H1 (cell line): ENCODE measurements at regions not wholly inside any gene's neighbourhood (a gene's known extent, or its start where the extent isn't known, plus 50 kb on each side); places are given as distances from the start of the nearest gene placed in this dataset.

Experiments used
- CTCF ChIA-PET: fragments of 300-600 bp; sonication (Branson Sonifier 250); formaldehyde crosslinking; loops from one replicate; lab custom pipeline; 2021; ENCODE audit not compliant: partially characterized antibody; lab: Charles Lee
- POLR2A ChIA-PET: fragments of 300-600 bp; sonication (Branson Sonifier 250); formaldehyde crosslinking; loops from one replicate; lab custom pipeline; 2021; ENCODE audit warnings: inconsistent platforms; ENCODE audit not compliant: partially characterized antibody; lab: Charles Lee
- DNase-seq, 2 experiments: peaks; one replicate each; pipeline versions ENCODE4 v3.0.0 to v3.0.0-alpha.2; 2010 to 2022; ENCODE audit warnings: low spot score in 2 of 2, low read depth in 1 of 2, mixed read lengths in 1 of 2
- FAIRE-seq: peaks from 2 replicates; lab custom pipeline; 2011; peaks lifted over from hg19 to GRCh38; lab: Jason Lieb, UNC
- H2AFZ ChIP-seq: 2 replicates; pipeline ENCODE4 v1.8.1; 2012; ENCODE audit warnings: low read length, inconsistent platforms
- H2AK5ac ChIP-seq: 2 replicates; pipeline ENCODE4 v1.6.1; 2013; ENCODE audit warnings: low read depth, low read length
- H2BK120ac ChIP-seq: replicated peaks from 2 replicates; pipeline ENCODE3; 2013; ENCODE audit warnings: low read depth, low read length, inconsistent platforms
- H2BK12ac ChIP-seq: 2 replicates; pipeline ENCODE4 v1.6.1; 2013; ENCODE audit warnings: low read depth, low read length
- H2BK15ac ChIP-seq: 2 replicates; pipeline ENCODE4 v1.6.1; 2013; ENCODE audit warnings: low read length
- H2BK20ac ChIP-seq: 2 replicates; pipeline ENCODE4 v1.6.1; 2013; ENCODE audit warnings: low read length
- H2BK5ac ChIP-seq: 2 replicates; pipeline ENCODE4 v1.6.1; 2013; ENCODE audit warnings: low read depth, low read length
- H3K14ac ChIP-seq: 2 replicates; pipeline ENCODE4 v1.6.1; 2013; ENCODE audit warnings: inconsistent platforms; ENCODE audit not compliant: insufficient read length
- H3K18ac ChIP-seq: 2 replicates; pipeline ENCODE4 v1.6.1; 2013; ENCODE audit warnings: low read length; ENCODE audit errors: extremely low read depth
- H3K23ac ChIP-seq: 2 replicates; pipeline ENCODE4 v1.6.1; 2013; ENCODE audit warnings: inconsistent platforms; ENCODE audit not compliant: insufficient read length
- H3K23me2 ChIP-seq: 2 replicates; pipeline ENCODE4 v1.6.1; 2013; ENCODE audit warnings: low read depth, low read length
- H3K27ac ChIP-seq: 2 replicates; pipeline ENCODE4 v1.6.1; 2011; ENCODE audit warnings: low read depth, low read length, inconsistent platforms
- H3K27me3 ChIP-seq, 4 experiments: replicated peaks in 1 of 4; 1 replicate in 1 of 4; 2 replicates in 3 of 4; pipeline versions ENCODE4 v1.6.1 to v1.8.1; 2011 to 2013; ENCODE audit warnings: low read length in 3 of 4, mild to moderate bottlenecking in 3 of 4, inconsistent platforms in 2 of 4, mixed read lengths in 2 of 4, moderate library complexity in 1 of 4; ENCODE audit not compliant: control insufficient read depth in 3 of 4, insufficient read depth in 3 of 4; ENCODE audit errors: extremely low read depth in 1 of 4
- H3K36me3 ChIP-seq, 4 experiments: 2 replicates each; pipeline versions ENCODE4 v1.6.1 to v1.8.1; 2011 to 2013; ENCODE audit warnings: mild to moderate bottlenecking in 4 of 4, low read length in 3 of 4, moderate library complexity in 2 of 4, control low read depth in 1 of 4, inconsistent platforms in 1 of 4; ENCODE audit not compliant: insufficient read depth in 4 of 4, control insufficient read depth in 2 of 4
- H3K4ac ChIP-seq: replicated peaks from 2 replicates; pipeline ENCODE3; 2013; ENCODE audit warnings: low read length, low read depth, mixed read lengths, inconsistent platforms; ENCODE audit not compliant: insufficient read length
- H3K4me1 ChIP-seq, 4 experiments: replicated peaks in 1 of 4; 1 replicate in 1 of 4; 2 replicates in 3 of 4; pipeline versions ENCODE4 v1.6.1 to v1.8.1; 2011 to 2013; ENCODE audit warnings: low read length in 3 of 4, inconsistent platforms in 2 of 4, mixed read lengths in 1 of 4; ENCODE audit not compliant: insufficient read depth in 4 of 4, control insufficient read depth in 3 of 4
- H3K4me2 ChIP-seq, 2 experiments: 2 replicates each; pipeline versions ENCODE4 v1.6.1 to v1.8.1; 2011 to 2013; ENCODE audit warnings: low read depth in 2 of 2, low read length in 2 of 2, control low read depth in 1 of 2, inconsistent platforms in 1 of 2, mild to moderate bottlenecking in 1 of 2; ENCODE audit not compliant: insufficient read depth in 1 of 2
- H3K4me3 ChIP-seq, 4 experiments: fragments of 200-600, 300-600 bp in 1 of 4; sonication (generic), shearing (Covaris generic), sonication (Bioruptor Twin) in 1 of 4; 2 replicates each; pipeline versions ENCODE4 v1.5.1 to v1.8.1; 2011 to 2016; ENCODE audit warnings: low read length in 4 of 4, low read depth in 3 of 4, control low read depth in 2 of 4, inconsistent platforms in 2 of 4, mild to moderate bottlenecking in 2 of 4, mixed read lengths in 1 of 4, moderate library complexity in 1 of 4; ENCODE audit not compliant: insufficient read depth in 2 of 4; ENCODE audit errors: extremely low read depth in 1 of 4
- H3K56ac ChIP-seq: replicated peaks from 2 replicates; pipeline ENCODE3; 2013; ENCODE audit warnings: low read depth, mild to moderate bottlenecking, mixed read lengths, low read length, inconsistent platforms; ENCODE audit not compliant: insufficient read length
- H3K79me1 ChIP-seq: 2 replicates; pipeline ENCODE4 v1.6.1; 2013; ENCODE audit warnings: low read depth, low read length, control low read depth
- H3K79me2 ChIP-seq, 2 experiments: 2 replicates each; pipeline versions ENCODE4 v1.6.1 to v1.8.1; 2012 to 2013; ENCODE audit warnings: low read length in 2 of 2, mild to moderate bottlenecking in 2 of 2, inconsistent platforms in 1 of 2; ENCODE audit not compliant: insufficient read depth in 2 of 2, control insufficient read depth in 1 of 2
- H3K9ac ChIP-seq, 4 experiments: replicated peaks in 1 of 4; 1 replicate in 1 of 4; 2 replicates in 3 of 4; pipeline versions ENCODE4 v1.6.1 to v1.8.1; 2011 to 2013; ENCODE audit warnings: low read depth in 3 of 4, low read length in 3 of 4, control low read depth in 2 of 4, mild to moderate bottlenecking in 2 of 4, moderate library complexity in 2 of 4, inconsistent platforms in 1 of 4; ENCODE audit errors: extremely low read depth in 1 of 4
- H3K9me3 ChIP-seq, 2 experiments: 2 replicates each; pipeline versions ENCODE4 v1.6.1 to v1.8.1; 2012 to 2013; ENCODE audit warnings: mild to moderate bottlenecking in 2 of 2, moderate library complexity in 2 of 2, control low read depth in 1 of 2, inconsistent platforms in 1 of 2, low read depth in 1 of 2, low read length in 1 of 2, mixed read lengths in 1 of 2; ENCODE audit not compliant: insufficient read depth in 2 of 2
- H4K20me1 ChIP-seq, 2 experiments: replicated peaks in 1 of 2; 2 replicates each; pipeline versions ENCODE3 to v1.8.1; 2011 to 2013; ENCODE audit warnings: inconsistent platforms in 2 of 2, low read length in 2 of 2, mild to moderate bottlenecking in 1 of 2; ENCODE audit not compliant: insufficient read depth in 2 of 2, control insufficient read depth in 1 of 2
- H4K5ac ChIP-seq: 2 replicates; pipeline ENCODE4 v1.6.1; 2013; ENCODE audit warnings: low read length, low read depth, mixed read lengths, inconsistent platforms; ENCODE audit not compliant: insufficient read length
- H4K8ac ChIP-seq: 2 replicates; pipeline ENCODE4 v1.8.0; 2013; ENCODE audit warnings: mild to moderate bottlenecking, moderate library complexity, low read length, inconsistent platforms; ENCODE audit not compliant: insufficient read depth; ENCODE audit errors: extremely low read depth
- H4K91ac ChIP-seq: replicated peaks from 2 replicates; pipeline ENCODE3; 2013; ENCODE audit warnings: low read length, mixed read lengths, inconsistent platforms; ENCODE audit not compliant: insufficient read length
- BACH1 ChIP-seq: IDR thresholded peaks from 2 replicates; pipeline ENCODE4 v1.6.1; 2012; ENCODE audit warnings: low read length, improper control_type of control experiment
- EP300 ChIP-seq, 2 experiments: IDR thresholded peaks; 1 replicate in 1 of 2; 2 replicates in 1 of 2; pipeline ENCODE4 v1.6.1; 2011 to 2012; ENCODE audit warnings: low read depth in 2 of 2, low read length in 2 of 2, mild to moderate bottlenecking in 2 of 2, borderline replicate concordance in 1 of 2, inconsistent platforms in 1 of 2, moderate library complexity in 1 of 2
- GTF2F1 ChIP-seq: IDR thresholded peaks from 2 replicates; pipeline ENCODE4 v1.6.1; 2012; ENCODE audit warnings: low read depth, low read length, improper control_type of control experiment, borderline replicate concordance
- RAD21 ChIP-seq, 2 experiments: IDR thresholded peaks in 1 of 2; conservative IDR thresholded peaks in 1 of 2; 2 replicates each; pipeline ENCODE4 v1.6.1; 2011; ENCODE audit warnings: low read depth in 2 of 2, low read length in 2 of 2, improper control_type of control experiment in 1 of 2, inconsistent platforms in 1 of 2, mild to moderate bottlenecking in 1 of 2, moderate library complexity in 1 of 2
- SIX5 ChIP-seq: IDR thresholded peaks from 2 replicates; pipeline ENCODE4 v1.6.1; 2011; ENCODE audit warnings: mild to moderate bottlenecking, low read depth, low read length
- WGBS, 2 experiments: shearing (Covaris generic) in 1 of 2; methylation state at CpG; one replicate each; pipeline versions ENCODE4 v1.1.6 to v1.1.7; 2013 to 2015; ENCODE audit warnings: low lambda C conversion rate in 2 of 2, mixed read lengths in 2 of 2, inconsistent platforms in 1 of 2, low coverage in 1 of 2, missing lambda C conversion rate in 1 of 2; ENCODE audit not compliant: insufficient replicate concordance in 2 of 2, insufficient coverage in 1 of 2, insufficient read length in 1 of 2; ENCODE audit errors: extremely low coverage in 1 of 2, missing lambda C conversion rate in 1 of 2; 5-methylcytosine and 5-hydroxymethylcytosine counted together

DNA sequence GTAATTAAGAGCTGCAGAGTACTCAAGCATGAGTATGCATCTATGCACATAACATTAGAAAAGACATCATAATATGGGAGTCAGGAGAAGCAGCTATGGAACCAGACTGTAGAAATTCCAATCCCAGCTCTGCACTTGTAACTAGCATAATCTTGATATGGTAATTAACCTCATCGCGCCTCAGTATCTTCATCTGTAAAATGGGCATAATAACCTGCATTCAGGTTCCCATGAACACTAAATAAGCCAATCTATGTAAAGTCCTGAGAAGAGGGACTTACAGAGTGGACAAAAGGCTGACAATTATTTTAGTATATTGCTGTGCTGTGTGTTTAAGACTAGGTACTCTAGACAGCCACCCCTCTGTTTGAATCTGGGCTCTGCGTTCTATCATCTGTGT lies 318.9 kb upstream of the USP25 start:
- Histone ChIP-seq H3K79me2 (no peaks in the 10 kb centered on the region), H4K91ac (no peak overlapping the region), H3K4me2 (no peak overlapping the region), H3K18ac (no peak overlapping the region), H4K20me1 (no peaks in the 10 kb centered on the region), H2BK15ac (no peak overlapping the region), H3K9ac (no peak overlapping the region), H3K14ac (no peak overlapping the region), H3K79me1 (no peaks in the 10 kb centered on the region), H3K9me3 (no peaks in the 10 kb centered on the region), H3K27ac (no peak overlapping the region), H2AK5ac (no peak overlapping the region), H2BK5ac (no peak overlapping the region), H2BK120ac (no peak overlapping the region), H3K4me3 (no peak overlapping the region), H4K5ac (no peak overlapping the region), H3K56ac (no peak overlapping the region), H3K27me3 (peaks cover 0 to 2% (median 0%) of the 10 kb centered on the region in 4 experiments; a peak in 1 of 7 replicates), H3K36me3 (no peaks in the 10 kb centered on the region), H3K23me2 (no peaks in the 10 kb centered on the region)
- POLR2A ChIA-PET: no interaction called here
- CTCF ChIA-PET: interaction anchor here (0.9 to 1.6 kb wide), 2 partner anchors 12 to 72 kb away, joined by 3 to 5 read pairs; no protein-coding TSS in a partner anchor
- FAIRE-seq: no peak
- 98% methylated on average over 3 of the region's 3 CpGs; no CpG with 5 or more reads in 1 of the 2 experiments for WGBS, 2 experiments
- no peak for DNase-seq
- no peak for TF ChIP-seq SIX5
- TF ChIP-seq RAD21 (IDR thresholded peaks at IDR 0.05 in 1 of 2, conservative IDR thresholded peaks at IDR 0.05 in 1 of 2; ENCODE audit: low read depth in 2 of 2, low read length in 2 of 2): no peak
- no peak for TF ChIP-seq BACH1
- no peak for TF ChIP-seq GTF2F1
- no peak for TF ChIP-seq EP300 (IDR thresholded peaks at IDR 0.05; ENCODE audit: borderline replicate concordance in 1 of 2, low read depth in 2 of 2, low read length in 2 of 2)
- TF ChIP-seq, all 59 proteins: peak for 0
- Histone ChIP-seq H3K23ac (no peak overlapping the region), H2AFZ (no peak overlapping the region), H2BK20ac (no peak overlapping the region), H4K8ac (no peak overlapping the region), H2BK12ac (no peak overlapping the region), H3K4me1 (peaks cover 0 to 3% (median 0%) of the 10 kb centered on the region in 4 experiments; a peak in 1 of 7 replicates), H3K4ac (no peak overlapping the region)
